ENCODE measurements at regions not wholly inside any gene's neighbourhood (a gene's known extent, or its start where the extent isn't known, plus 50 kb on each side); places are given as distances from the start of the nearest gene placed in this dataset.
A peak's percentile ranks its signal among the peaks of the same experiment; 100 is the strongest.

DNA sequence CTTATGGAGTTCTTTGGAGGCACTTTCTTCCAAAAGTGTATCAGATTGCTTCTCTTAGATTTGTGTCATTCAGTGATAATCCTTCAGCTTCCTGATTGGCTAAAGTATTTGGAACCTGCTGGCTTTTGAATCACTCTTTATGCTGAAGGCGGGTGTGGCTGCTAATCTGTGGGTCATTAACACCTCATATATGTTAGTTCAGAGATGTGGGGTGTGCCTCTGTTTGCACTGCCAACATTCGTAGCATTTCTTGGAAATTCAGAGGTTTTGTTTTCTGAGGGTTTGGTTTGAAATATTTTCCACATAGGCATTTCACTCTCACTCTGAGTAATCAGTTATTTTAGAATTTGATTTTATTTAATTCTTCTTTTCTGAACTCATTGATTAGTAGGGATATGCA, 1604.4 kb upstream of the ACVR2A start:
- DNase-seq, result no peak

DNA sequence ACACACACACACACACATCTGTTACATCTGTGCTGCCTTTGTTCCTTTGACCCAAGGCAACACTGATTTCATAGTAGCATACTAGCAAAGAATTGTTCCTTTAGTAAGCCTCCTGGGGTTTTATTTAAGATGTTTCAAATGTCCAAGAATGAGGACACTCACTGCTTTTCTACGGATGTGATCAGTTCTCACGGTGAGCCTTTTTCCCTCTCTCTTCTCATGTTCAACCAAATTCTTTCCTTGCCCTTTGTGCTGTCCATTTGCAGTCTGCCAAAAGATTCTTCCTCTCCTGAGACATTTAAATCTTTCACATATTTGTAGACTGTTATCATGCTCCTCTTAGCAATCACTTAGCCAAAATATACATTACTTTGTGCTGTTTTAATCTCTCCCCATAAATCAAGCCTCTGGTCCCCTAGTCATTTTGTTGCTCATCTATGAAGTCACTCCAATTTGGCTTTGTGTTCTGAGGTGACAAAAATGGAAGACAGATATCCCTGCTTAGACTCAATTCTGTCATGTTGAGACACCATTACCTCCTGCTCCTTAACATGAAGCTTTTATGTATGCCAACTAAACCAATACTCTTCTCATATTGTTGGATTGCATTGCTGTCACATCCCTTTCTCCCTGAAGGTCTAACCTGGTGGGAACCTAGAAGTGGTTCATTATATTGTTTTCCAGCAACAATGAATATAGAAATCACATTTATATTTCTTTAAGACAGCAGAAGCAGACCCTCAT, 1605.3 kb upstream of the ACVR2A start:
- DNase-seq, result no peak

- no peak for DNase-seq
Observed at GRCh38 chr2:146238254-146238966, 1606.4 kb upstream of the ACVR2A start.

- DNase-seq, result no peak
Observed at GRCh38 chr2:146235158-146235557, 1609.7 kb upstream of the ACVR2A start.

DNA sequence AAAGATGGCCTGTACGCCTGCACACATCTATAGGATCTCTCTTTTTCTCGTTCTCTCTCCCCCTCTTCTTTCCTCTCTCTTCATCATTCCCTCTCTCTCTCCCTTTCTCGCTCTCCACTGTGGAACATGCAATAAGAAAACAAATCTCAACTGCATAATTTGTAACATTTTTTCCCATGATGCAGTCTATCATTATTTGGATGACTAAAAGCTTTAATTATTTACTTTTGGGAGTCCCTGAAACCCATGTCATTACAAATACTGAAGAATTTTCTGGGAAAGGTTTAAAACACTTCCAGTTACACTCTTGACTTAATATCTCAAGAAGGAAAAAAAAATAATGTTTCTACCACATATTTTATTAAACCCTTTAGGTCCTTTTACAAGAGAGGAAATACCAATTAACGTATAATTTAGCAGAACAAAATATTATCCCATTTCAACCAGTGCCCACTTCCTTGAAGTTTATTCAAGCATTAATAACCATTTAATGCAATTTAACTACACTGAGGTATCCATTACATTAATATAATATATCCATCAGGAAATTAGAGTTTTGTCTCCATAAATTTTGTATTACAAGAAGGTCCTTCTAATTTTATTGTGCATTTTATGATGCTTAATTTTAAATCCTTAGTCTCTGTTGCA, 1615.2 kb upstream of the ACVR2A start:
- peak; percentile 48 for DNase-seq

- DNase-seq, result no peak
Observed at GRCh38 chr2:146228466-146229058, 1616.3 kb upstream of the ACVR2A start.

- DNase-seq, result no peak
Observed at GRCh38 chr2:146228020-146228393, 1616.8 kb upstream of the ACVR2A start.

GRCh38 chr2:146227152-146228019, 1617.4 kb upstream of the ACVR2A start:
- DNase-seq, result no peak

DNA sequence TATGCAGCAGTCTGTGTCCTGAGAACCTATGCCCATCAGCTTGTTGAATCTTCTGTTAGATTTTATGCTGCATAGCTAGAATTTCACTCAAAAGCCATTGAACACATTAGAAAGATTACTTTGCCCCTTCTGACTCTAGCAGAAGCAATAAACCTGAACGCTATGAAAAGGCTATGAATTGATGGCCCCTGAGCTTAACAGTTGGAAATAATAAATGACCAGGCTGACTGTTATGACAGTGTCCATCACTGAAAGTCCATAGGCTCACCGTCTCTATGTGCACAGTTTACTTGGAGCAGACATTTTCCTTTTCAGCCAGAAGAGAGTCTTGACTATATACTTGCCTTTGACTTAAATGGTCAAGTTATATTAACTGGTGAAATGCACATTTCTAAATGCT, 1618.8 kb upstream of the ACVR2A start:
- no peak for DNase-seq

GRCh38 chr2:146221826-146222225, 1623.0 kb upstream of the ACVR2A start:
- no peak for DNase-seq

GRCh38 chr2:146220957-146221356, 1623.9 kb upstream of the ACVR2A start:
- DNase-seq, result no peak

- no peak for DNase-seq
Observed at GRCh38 chr2:146214394-146214929, 1630.4 kb upstream of the ACVR2A start.

- DNase-seq, result no peak
Observed at GRCh38 chr2:146213674-146214073, 1631.2 kb upstream of the ACVR2A start.

GRCh38 chr2:146212602-146213001, 1632.2 kb upstream of the ACVR2A start:
- DNase-seq, result no peak

- DNase-seq, result no peak
Observed at GRCh38 chr2:146209842-146210275, 1635.0 kb upstream of the ACVR2A start.

DNA sequence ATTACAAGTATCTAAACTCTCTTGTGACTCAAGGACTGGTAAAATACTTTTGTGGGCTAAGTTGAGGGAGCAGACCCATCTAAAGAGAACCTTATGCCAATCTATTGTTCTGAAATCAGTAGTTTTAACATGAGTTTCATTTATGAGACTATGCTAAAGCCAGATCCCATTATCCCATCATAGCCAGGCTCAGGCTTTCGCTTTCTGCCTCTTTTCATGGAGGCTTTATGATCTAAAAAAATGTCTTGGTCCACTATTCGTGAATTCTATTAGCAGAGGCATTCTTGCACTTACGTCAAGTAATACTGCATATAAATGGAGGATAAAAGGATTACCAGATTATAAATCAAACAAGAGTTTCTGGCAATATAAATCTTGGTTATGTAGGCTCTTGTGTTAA, 1636.9 kb upstream of the ACVR2A start:
- DNase-seq, result no peak

DNA sequence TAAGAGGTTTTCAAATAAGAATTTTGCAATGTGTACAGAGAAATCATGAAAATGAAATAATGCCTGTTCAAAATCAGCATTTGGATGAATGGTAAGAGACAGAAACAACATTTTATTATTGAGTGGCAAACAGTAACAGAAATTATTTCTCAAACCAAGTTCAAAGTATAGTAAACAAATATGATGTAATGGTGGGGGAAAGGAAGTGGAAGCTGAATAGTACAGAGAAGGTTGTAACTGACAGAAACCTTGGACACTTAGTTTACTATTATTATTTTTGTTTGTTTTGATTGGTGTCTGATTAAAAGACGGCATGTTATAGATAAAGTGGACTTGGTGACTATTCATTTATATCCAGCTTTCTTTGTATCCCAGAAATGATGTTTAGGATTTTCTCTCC, 1637.4 kb upstream of the ACVR2A start:
- DNase-seq, result no peak

GRCh38 chr2:146203064-146203624, 1641.7 kb upstream of the ACVR2A start:
- no peak for DNase-seq

DNA sequence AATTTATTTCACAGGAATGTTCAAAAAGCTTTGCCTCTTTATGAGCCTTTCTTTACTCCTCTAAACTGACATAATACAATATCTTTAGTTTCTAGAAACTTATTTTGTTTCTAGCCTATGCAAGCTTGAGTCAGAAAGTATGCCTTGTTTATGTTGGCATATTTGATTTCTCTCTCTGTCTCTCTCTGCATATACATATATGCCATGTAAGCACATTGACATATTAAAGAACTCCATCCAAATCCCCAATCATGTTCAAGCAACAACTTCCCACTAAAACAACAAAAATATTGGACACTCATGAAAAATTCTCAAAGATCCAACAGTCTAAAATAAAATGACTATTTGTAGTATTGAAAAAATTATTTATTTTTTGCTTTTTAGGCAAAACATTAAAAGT, 1651.2 kb upstream of the ACVR2A start:
- DNase-seq, result no peak

- DNase-seq, result no peak
Observed at GRCh38 chr2:146189541-146189940, 1655.3 kb upstream of the ACVR2A start.

- DNase-seq, result no peak
Observed at GRCh38 chr2:146173934-146174333, 1654.0 kb upstream of the ZEB2 start.

DNA sequence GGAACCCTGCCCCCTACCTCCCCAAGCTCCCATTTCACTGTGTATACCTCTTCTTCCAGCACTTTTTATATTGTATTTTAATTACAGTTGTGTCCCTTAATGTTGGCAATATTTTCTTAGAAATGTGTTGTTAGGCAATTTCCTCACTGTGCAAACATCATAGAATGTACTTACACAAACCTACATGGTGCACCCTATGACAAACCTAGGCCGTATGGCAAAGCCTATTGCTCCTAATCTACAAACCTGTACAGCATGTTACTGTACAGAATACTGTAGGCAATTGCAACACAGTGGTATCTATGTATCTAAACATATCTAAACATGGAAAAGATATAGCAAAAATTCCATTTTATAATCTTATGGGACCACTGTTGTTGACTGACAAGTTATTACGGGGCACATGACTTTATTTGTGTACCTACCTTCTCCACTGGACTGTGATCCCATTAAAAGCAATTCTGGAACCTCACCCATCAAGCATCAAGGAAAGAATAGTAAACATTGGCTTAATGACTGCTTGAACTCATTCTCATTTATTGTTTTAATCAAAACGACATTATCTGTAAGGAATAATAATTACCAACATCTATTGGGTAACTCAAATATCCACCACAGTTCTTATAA, 1641.5 kb upstream of the ZEB2 start:
- DNase-seq, result no peak

Measured in DMS79 treated with DMSO at 0.1 percent for 48 hours (cell line).